ENCODE measurements at regions not wholly inside any gene's neighbourhood (a gene's known extent, or its start where the extent isn't known, plus 50 kb on each side); places are given as distances from the start of the nearest gene placed in this dataset.

DNA sequence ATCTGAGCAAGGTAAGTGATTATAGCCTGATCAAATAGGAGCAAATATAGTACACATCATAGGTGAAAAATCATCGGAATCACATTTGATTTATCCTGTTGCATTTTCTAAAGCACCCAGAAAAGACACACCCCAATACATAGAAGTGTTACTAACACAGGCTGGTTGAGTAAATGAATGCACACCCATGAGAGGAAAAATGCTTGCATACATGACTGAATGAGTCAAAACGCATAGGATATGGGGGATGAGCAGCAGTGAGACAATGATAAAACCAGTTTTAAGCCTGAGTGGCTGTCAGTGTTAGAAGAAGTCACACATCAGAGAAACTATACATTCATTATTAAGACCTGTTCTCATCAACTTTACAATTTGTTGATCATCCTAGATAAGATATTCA, 449.6 kb upstream of the CDH20 start:
- Histone ChIP-seq H3K9me3 (replicated peaks; ENCODE audit: control insufficient read depth, insufficient read depth, low read depth, low read length) (no peaks in the 10 kb centered on the region), H3K27me3 (ENCODE audit: control insufficient read depth in 2 of 2, insufficient read depth in 2 of 2, low read length in 2 of 2) (no peaks in the 10 kb centered on the region), H3K36me3 (ENCODE audit: control insufficient read depth, insufficient read depth, low read length) (no peaks in the 10 kb centered on the region), H3K27ac (ENCODE audit: extremely low read depth, low read depth, low read length) (no peak overlapping the region), H3K9me1 (ENCODE audit: control insufficient read depth, insufficient read depth, low read length) (no peaks in the 10 kb centered on the region), H4K20me1 (replicated peaks; ENCODE audit: control insufficient read depth, insufficient read depth, low read length) (no peaks in the 10 kb centered on the region), H3K4me2 (ENCODE audit: insufficient read depth, low read length) (no peak overlapping the region), H3K4me3 (no peak overlapping the region), H3K9ac (ENCODE audit: insufficient read depth in 1 of 2, low read depth in 2 of 2, low read length in 2 of 2) (no peak overlapping the region), H2AFZ (ENCODE audit: low read depth, low read length) (no peak overlapping the region), H3K4me1 (replicated peaks in 1 of 2; ENCODE audit: control insufficient read depth in 2 of 2, insufficient read depth in 2 of 2, low read length in 2 of 2) (no peaks in the 10 kb centered on the region), H3K79me2 (ENCODE audit: control insufficient read depth, insufficient read depth, low read length) (no peaks in the 10 kb centered on the region)
- DNase-seq (ENCODE audit: extremely low read depth in 1 of 4, low spot score in 3 of 4) = no peak
- no TSS peak for BruUV-seq (replicated peaks)
- no peak for FAIRE-seq
- 4% methylated on average over 2 of the region's 2 CpGs for WGBS (ENCODE audit: insufficient coverage, low coverage, missing lambda C conversion rate)
- intact Hi-C loops (cut with micrococcal nuclease) (no loop called here), in situ Hi-C loops (cut with MboI) (no loop called here)
- ChIA-PET CTCF (ENCODE audit: low intra/inter-chr PET ratio) (no interaction called here), POLR2A (no interaction called here)
- TF ChIP-seq ETV1 (tag; conservative IDR thresholded peaks at IDR 0.05; ENCODE audit: low read depth) (no peak), TSC22D4 (tag; IDR thresholded peaks at IDR 0.05) (no peak)
- ATAC-seq = no peak

GRCh38 chr18:60888071-60888624, 445.1 kb upstream of the CDH20 start:
- intact Hi-C loops (cut with micrococcal nuclease) (no loop called here), in situ Hi-C loops (cut with MboI) (no loop called here)
- Histone ChIP-seq H3K9me3 (replicated peaks; ENCODE audit: control insufficient read depth, insufficient read depth, low read depth, low read length) (no peaks in the 10 kb centered on the region), H3K4me3 (no peak overlapping the region), H2AFZ (ENCODE audit: low read depth, low read length) (no peak overlapping the region), H3K27ac (ENCODE audit: extremely low read depth, low read depth, low read length) (no peak overlapping the region), H4K20me1 (replicated peaks; ENCODE audit: control insufficient read depth, insufficient read depth, low read length) (no peaks in the 10 kb centered on the region), H3K36me3 (ENCODE audit: control insufficient read depth, insufficient read depth, low read length) (no peaks in the 10 kb centered on the region), H3K9ac (ENCODE audit: insufficient read depth in 1 of 2, low read depth in 2 of 2, low read length in 2 of 2) (no peak overlapping the region), H3K4me2 (ENCODE audit: insufficient read depth, low read length) (no peak overlapping the region), H3K9me1 (ENCODE audit: control insufficient read depth, insufficient read depth, low read length) (no peaks in the 10 kb centered on the region), H3K79me2 (ENCODE audit: control insufficient read depth, insufficient read depth, low read length) (no peaks in the 10 kb centered on the region), H3K4me1 (replicated peaks in 1 of 2; ENCODE audit: control insufficient read depth in 2 of 2, insufficient read depth in 2 of 2, low read length in 2 of 2) (no peaks in the 10 kb centered on the region), H3K27me3 (ENCODE audit: control insufficient read depth in 2 of 2, insufficient read depth in 2 of 2, low read length in 2 of 2) (no peaks in the 10 kb centered on the region)
- ATAC-seq (no peak), DNase-seq (ENCODE audit: extremely low read depth in 1 of 4, low spot score in 3 of 4) (no peak), FAIRE-seq (no peak)
- BruUV-seq (replicated peaks) = no TSS peak
- POLR2A ChIA-PET = no interaction called here
- TF ChIP-seq MAFG (tag; conservative IDR thresholded peaks at IDR 0.05) = no peak
- TF ChIP-seq TFE3 (CRISPR knock-in tag; IDR thresholded peaks at IDR 0.05) = peak; percentile 80
- CTCF ChIA-PET (ENCODE audit: low intra/inter-chr PET ratio) = no interaction called here
- 0% methylated on average over 6 of the region's 6 CpGs for WGBS (ENCODE audit: insufficient coverage, low coverage, missing lambda C conversion rate)
